ENCODE measurements at regions not wholly inside any gene's neighbourhood (a gene's known extent, or its start where the extent isn't known, plus 50 kb on each side); places are given as distances from the start of the nearest gene placed in this dataset.
"Not testable (repeated sequence)": the region's sequence is repeated elsewhere in the genome, so short reads cannot be mapped to it uniquely, and the experiment has no call there.

- ATAC-seq (no peak), DNase-seq (no peak)
- no peak overlapping the region for H3K27ac Mint-ChIP-seq
- no peaks in the 10 kb centered on the region for H3K4me1 Mint-ChIP-seq
- H3K27ac ChIP-seq (ENCODE audit: low read depth, low read length) = no peak overlapping the region
- ChIA-PET POLR2A (no interaction called here), CTCF (interaction anchor here (0.6 kb wide), 1 partner anchor 1246 kb away, joined by 3 read pairs; no protein-coding TSS in a partner anchor)
- no peaks in the 10 kb centered on the region for H3K36me3 ChIP-seq (ENCODE audit: control insufficient read depth in 2 of 3, insufficient read depth in 3 of 3, low read length in 3 of 3)
- H3K4me3 Mint-ChIP-seq = no peak overlapping the region
- no peaks in the 10 kb centered on the region for H3K4me1 ChIP-seq (ENCODE audit: control insufficient read depth in 2 of 2, insufficient read depth in 2 of 2, low read length in 2 of 2)
- H3K9me3 Mint-ChIP-seq = peaks cover 0 to 7% (median 0%) of the 10 kb centered on the region in 11 donors
- H3K36me3 Mint-ChIP-seq = peaks cover 0 to 4% (median 0%) of the 10 kb centered on the region in 5 donors
- H3K27me3 ChIP-seq (ENCODE audit: control insufficient read depth in 2 of 2, insufficient read depth in 2 of 2, low read length in 2 of 2) = no peaks in the 10 kb centered on the region
- H3K4me3 ChIP-seq (ENCODE audit: low read length) = no peak overlapping the region
- no peaks in the 10 kb centered on the region for H3K9me3 ChIP-seq (ENCODE audit: control insufficient read depth in 2 of 3, low read length in 3 of 3)
- peaks cover 0 to 21% (median 10%) of the 10 kb centered on the region in 5 donors for H3K27me3 Mint-ChIP-seq
- intact Hi-C loops (cut with micrococcal nuclease) = no loop called here
These were observed 113.8 kb upstream of the KCNK1 start for GRCh38 chr1:233500106-233500505.

GRCh38 chr1:233503366-233503954, 110.4 kb upstream of the KCNK1 start:
- intact Hi-C loops (cut with micrococcal nuclease) = no loop called here
- POLR2A ChIA-PET = no interaction called here
- Mint-ChIP-seq H3K27me3 (peaks cover 0 to 8% (median 5%) of the 10 kb centered on the region in 5 donors), H3K4me3 (no peak overlapping the region), H3K27ac (peak overlapping the region in 1 of 9 donors; percentile 25), H3K9me3 (peaks cover 0 to 10% (median 7%) of the 10 kb centered on the region in 11 donors), H3K4me1 (no peaks in the 10 kb centered on the region), H3K36me3 (no peaks in the 10 kb centered on the region)
- Histone ChIP-seq H3K27me3 (ENCODE audit: control insufficient read depth in 2 of 2, insufficient read depth in 2 of 2, low read length in 2 of 2) (no peaks in the 10 kb centered on the region), H3K4me1 (ENCODE audit: control insufficient read depth in 2 of 2, insufficient read depth in 2 of 2, low read length in 2 of 2) (no peaks in the 10 kb centered on the region), H3K4me3 (ENCODE audit: low read length) (no peak overlapping the region), H3K9me3 (ENCODE audit: control insufficient read depth in 2 of 3, low read length in 3 of 3) (peaks cover 0 to 3% (median 0%) of the 10 kb centered on the region in 3 experiments), H3K36me3 (ENCODE audit: control insufficient read depth in 2 of 3, insufficient read depth in 3 of 3, low read length in 3 of 3) (no peaks in the 10 kb centered on the region), H3K27ac (ENCODE audit: low read depth, low read length) (no peak overlapping the region)
- DNase-seq (no peak), ATAC-seq (no peak)
- CTCF ChIA-PET = no interaction called here

DNA sequence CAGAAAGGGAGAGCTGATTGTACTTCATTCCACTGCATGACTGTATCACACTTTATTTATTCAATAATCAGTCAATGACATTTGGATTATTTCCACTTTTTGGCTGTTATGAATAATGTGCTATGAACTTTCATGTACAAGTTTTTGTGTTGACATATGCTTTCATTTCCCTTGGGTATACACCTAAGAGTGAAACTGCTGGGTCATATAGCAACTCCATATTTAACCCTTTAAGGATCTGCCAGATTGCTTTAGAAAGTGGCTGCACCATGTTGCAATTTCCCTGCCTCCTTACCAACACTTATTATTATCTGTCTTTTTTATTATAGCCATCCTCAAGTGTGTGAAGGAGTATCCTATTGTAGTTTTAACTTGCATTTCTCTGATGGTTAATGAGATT, 108.8 kb upstream of the KCNK1 start:
- no peaks in the 10 kb centered on the region for H3K4me1 Mint-ChIP-seq
- peaks cover 0 to 7% (median 5%) of the 10 kb centered on the region in 5 donors for H3K27me3 Mint-ChIP-seq
- H3K4me3 ChIP-seq (ENCODE audit: low read length) = no peak overlapping the region
- POLR2A ChIA-PET = no interaction called here
- DNase-seq (no peak), ATAC-seq (no peak)
- intact Hi-C loops (cut with micrococcal nuclease) = no loop called here
- H3K36me3 ChIP-seq (ENCODE audit: control insufficient read depth in 2 of 3, insufficient read depth in 3 of 3, low read length in 3 of 3) = no peaks in the 10 kb centered on the region
- no peak overlapping the region for H3K27ac Mint-ChIP-seq
- CTCF ChIA-PET = no interaction called here
- no peaks in the 10 kb centered on the region for H3K36me3 Mint-ChIP-seq
- peaks cover 0 to 10% (median 7%) of the 10 kb centered on the region in 11 donors for H3K9me3 Mint-ChIP-seq
- H3K27me3 ChIP-seq (ENCODE audit: control insufficient read depth in 2 of 2, insufficient read depth in 2 of 2, low read length in 2 of 2) = no peaks in the 10 kb centered on the region
- no peak overlapping the region for H3K27ac ChIP-seq (ENCODE audit: low read depth, low read length)
- peaks cover 0 to 3% (median 0%) of the 10 kb centered on the region in 3 experiments for H3K9me3 ChIP-seq (ENCODE audit: control insufficient read depth in 2 of 3, low read length in 3 of 3)
- no peak overlapping the region for H3K4me3 Mint-ChIP-seq
- no peaks in the 10 kb centered on the region for H3K4me1 ChIP-seq (ENCODE audit: control insufficient read depth in 2 of 2, insufficient read depth in 2 of 2, low read length in 2 of 2)

DNA sequence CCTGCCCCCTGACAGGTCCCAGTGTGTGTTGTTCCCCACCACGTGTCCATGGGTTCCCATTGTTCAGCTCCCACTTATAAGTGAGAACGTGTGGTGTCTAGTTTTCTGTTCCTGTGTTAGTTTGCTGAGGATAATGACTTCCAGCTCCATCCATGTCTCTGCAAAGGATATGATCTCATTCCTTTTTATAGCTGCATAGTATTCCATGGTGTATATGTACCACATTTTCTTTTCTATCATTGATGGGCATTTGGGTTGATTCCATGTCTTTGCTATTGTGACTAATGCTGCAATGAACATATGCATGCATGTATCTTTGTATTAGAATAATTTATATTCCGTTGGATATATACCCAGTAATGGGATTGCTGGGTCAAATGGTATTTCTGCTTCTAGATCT, 108.0 kb upstream of the KCNK1 start:
- ATAC-seq; CTCF ChIA-PET; H3K9me3 Mint-ChIP-seq; H3K9me3 ChIP-seq (ENCODE audit: control insufficient read depth in 2 of 3, low read length in 3 of 3); H3K27me3 Mint-ChIP-seq; H3K4me3 ChIP-seq (ENCODE audit: low read length); H3K27me3 ChIP-seq (ENCODE audit: control insufficient read depth in 2 of 2, insufficient read depth in 2 of 2, low read length in 2 of 2); POLR2A ChIA-PET; H3K4me3 Mint-ChIP-seq; DNase-seq; H3K4me1 Mint-ChIP-seq; intact Hi-C loops (cut with micrococcal nuclease); H3K27ac Mint-ChIP-seq; H3K36me3 ChIP-seq (ENCODE audit: control insufficient read depth in 2 of 3, insufficient read depth in 3 of 3, low read length in 3 of 3); H3K4me1 ChIP-seq (ENCODE audit: control insufficient read depth in 2 of 2, insufficient read depth in 2 of 2, low read length in 2 of 2); H3K36me3 Mint-ChIP-seq; H3K27ac ChIP-seq (ENCODE audit: low read depth, low read length): not testable (repeated sequence)

DNA sequence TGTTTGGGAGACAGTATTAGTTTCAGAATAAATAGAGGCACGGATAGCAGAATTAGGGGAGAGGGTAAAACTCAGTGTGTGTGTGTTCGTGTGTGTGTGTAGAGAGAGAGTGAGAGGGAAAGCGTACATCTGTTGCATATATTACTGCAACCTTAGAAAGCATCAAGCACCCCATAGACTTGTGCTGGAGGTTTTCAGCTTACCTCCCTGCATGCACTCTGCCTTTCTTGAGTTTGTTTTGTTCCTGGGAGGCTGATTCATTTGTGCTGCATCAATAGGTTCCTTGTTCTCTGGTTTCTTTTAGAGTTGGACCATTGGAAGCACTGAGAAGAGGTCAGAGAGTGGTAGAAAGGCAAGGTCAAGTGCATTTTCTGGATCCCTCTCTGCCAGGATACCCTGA, 104.4 kb upstream of the KCNK1 start:
- Mint-ChIP-seq H3K27ac (no peak overlapping the region), H3K4me1 (peaks cover 0 to 2% (median 0%) of the 10 kb centered on the region in 7 donors), H3K4me3 (no peak overlapping the region), H3K27me3 (peaks cover 0 to 8% (median 2%) of the 10 kb centered on the region in 5 donors), H3K36me3 (no peaks in the 10 kb centered on the region), H3K9me3 (peaks cover 0 to 10% (median 5%) of the 10 kb centered on the region in 11 donors)
- H3K27me3 ChIP-seq (ENCODE audit: control insufficient read depth in 2 of 2, insufficient read depth in 2 of 2, low read length in 2 of 2) = no peaks in the 10 kb centered on the region
- no peak for ATAC-seq
- no peaks in the 10 kb centered on the region for H3K4me1 ChIP-seq (ENCODE audit: control insufficient read depth in 2 of 2, insufficient read depth in 2 of 2, low read length in 2 of 2)
- no peak for DNase-seq
- H3K36me3 ChIP-seq (ENCODE audit: control insufficient read depth in 2 of 3, insufficient read depth in 3 of 3, low read length in 3 of 3) = no peaks in the 10 kb centered on the region
- CTCF ChIA-PET = no interaction called here
- intact Hi-C loops (cut with micrococcal nuclease) = no loop called here
- H3K27ac ChIP-seq (ENCODE audit: low read depth, low read length) = no peak overlapping the region
- POLR2A ChIA-PET = no interaction called here
- peaks cover 0 to 3% (median 0%) of the 10 kb centered on the region in 3 experiments for H3K9me3 ChIP-seq (ENCODE audit: control insufficient read depth in 2 of 3, low read length in 3 of 3)
- H3K4me3 ChIP-seq (ENCODE audit: low read length) = no peak overlapping the region

DNA sequence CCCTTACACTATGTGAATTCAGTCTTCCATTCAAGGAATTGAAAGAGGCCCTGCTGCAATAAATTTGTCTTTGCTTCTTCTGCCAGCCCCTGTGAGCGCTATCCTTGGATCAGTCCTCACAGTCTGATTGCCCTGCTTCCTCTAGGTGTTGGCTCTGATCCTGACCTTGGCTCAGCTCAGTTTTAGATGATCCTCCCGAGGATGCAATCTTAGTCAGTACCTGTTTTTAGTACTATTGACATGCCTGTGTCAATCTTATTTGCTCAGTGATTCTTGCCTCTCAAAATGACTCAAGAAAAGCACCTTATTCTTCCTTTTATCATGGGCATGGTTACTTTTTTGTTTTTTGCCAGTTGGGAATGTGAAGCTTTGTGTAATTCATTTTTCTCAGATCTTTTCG, 101.4 kb upstream of the KCNK1 start:
- Histone ChIP-seq H3K9me3 (ENCODE audit: control insufficient read depth in 2 of 3, low read length in 3 of 3) (no peaks in the 10 kb centered on the region), H3K4me3 (ENCODE audit: low read length) (no peak overlapping the region), H3K27me3 (ENCODE audit: control insufficient read depth in 2 of 2, insufficient read depth in 2 of 2, low read length in 2 of 2) (no peaks in the 10 kb centered on the region), H3K36me3 (ENCODE audit: control insufficient read depth in 2 of 3, insufficient read depth in 3 of 3, low read length in 3 of 3) (no peaks in the 10 kb centered on the region), H3K4me1 (ENCODE audit: control insufficient read depth in 2 of 2, insufficient read depth in 2 of 2, low read length in 2 of 2) (no peaks in the 10 kb centered on the region), H3K27ac (ENCODE audit: low read depth, low read length) (no peak overlapping the region)
- ATAC-seq (no peak), DNase-seq (no peak)
- Mint-ChIP-seq H3K27me3 (peaks cover 0 to 18% (median 0%) of the 10 kb centered on the region in 5 donors), H3K36me3 (no peaks in the 10 kb centered on the region), H3K27ac (no peak overlapping the region), H3K4me1 (peaks cover 0 to 2% (median 0%) of the 10 kb centered on the region in 7 donors), H3K4me3 (no peak overlapping the region), H3K9me3 (no peaks in the 10 kb centered on the region)
- intact Hi-C loops (cut with micrococcal nuclease) = no loop called here
- CTCF ChIA-PET = no interaction called here
- POLR2A ChIA-PET = no interaction called here

- peaks cover 0 to 4% (median 0%) of the 10 kb centered on the region in 5 donors for H3K36me3 Mint-ChIP-seq
- CTCF ChIA-PET = no interaction called here
- DNase-seq = no peak
These were observed 100.5 kb upstream of the KCNK1 start for GRCh38 chr1:233513431-233513830.

More at GRCh38 chr1:233513431-233513830, 100.5 kb upstream of the KCNK1 start:
- POLR2A ChIA-PET = no interaction called here
- H3K4me1 Mint-ChIP-seq = peaks cover 0 to 2% (median 0%) of the 10 kb centered on the region in 7 donors
- Histone ChIP-seq H3K4me1 (ENCODE audit: control insufficient read depth in 2 of 2, insufficient read depth in 2 of 2, low read length in 2 of 2) (no peaks in the 10 kb centered on the region), H3K27me3 (ENCODE audit: control insufficient read depth in 2 of 2, insufficient read depth in 2 of 2, low read length in 2 of 2) (no peaks in the 10 kb centered on the region), H3K9me3 (ENCODE audit: control insufficient read depth in 2 of 3, low read length in 3 of 3) (no peaks in the 10 kb centered on the region), H3K4me3 (ENCODE audit: low read length) (no peak overlapping the region), H3K36me3 (ENCODE audit: control insufficient read depth in 2 of 3, insufficient read depth in 3 of 3, low read length in 3 of 3) (no peaks in the 10 kb centered on the region), H3K27ac (ENCODE audit: low read depth, low read length) (no peak overlapping the region)
- intact Hi-C loops (cut with micrococcal nuclease) = no loop called here
- H3K27ac Mint-ChIP-seq = no peak overlapping the region
- H3K27me3 Mint-ChIP-seq = peaks cover 0 to 18% (median 0%) of the 10 kb centered on the region in 5 donors
- H3K9me3 Mint-ChIP-seq = peaks cover 0 to 3% (median 0%) of the 10 kb centered on the region in 11 donors
- ATAC-seq = no peak
- H3K4me3 Mint-ChIP-seq = no peak overlapping the region
